C4-2B (cell line): ENCODE measurements at regions not wholly inside any gene's neighbourhood (a gene's known extent, or its start where the extent isn't known, plus 50 kb on each side); places are given as distances from the start of the nearest gene placed in this dataset.

Experiments
- H3K27ac ChIP-seq: fragments of 450-650 bp; 2 replicates; pipeline ENCODE4 v1.5.1; 2017
- CTCF ChIP-seq: fragments of 450-650 bp; conservative IDR thresholded peaks from 2 replicates; pipeline ENCODE4 v1.5.1; 2017; ENCODE audit warnings: mild to moderate bottlenecking
- ZFX ChIP-seq: fragments of 450-650 bp; IDR thresholded peaks from 2 replicates; pipeline ENCODE4 v1.6.1; 2017

GRCh38 chr7:81140252-81140651, 221.4 kb upstream of the SEMA3C start:
- TF ChIP-seq CTCF = no peak
- TF ChIP-seq ZFX = no peak
- H3K27ac ChIP-seq = no peak overlapping the region

GRCh38 chr7:81138870-81139269, 220.0 kb upstream of the SEMA3C start:
- TF ChIP-seq ZFX (no peak), CTCF (no peak)
- H3K27ac ChIP-seq = no peak overlapping the region

GRCh38 chr7:81135324-81135723, 216.5 kb upstream of the SEMA3C start:
- H3K27ac ChIP-seq = no peak overlapping the region
- TF ChIP-seq ZFX (no peak), CTCF (no peak)

- no peak overlapping the region for H3K27ac ChIP-seq
- TF ChIP-seq ZFX = no peak
- no peak for TF ChIP-seq CTCF
These were observed 209.2 kb upstream of the SEMA3C start for GRCh38 chr7:81128011-81128410.

- TF ChIP-seq CTCF (no peak), ZFX (no peak)
- no peak overlapping the region for H3K27ac ChIP-seq
These were observed 202.0 kb upstream of the SEMA3C start for GRCh38 chr7:81120803-81121202.

- H3K27ac ChIP-seq = no peak overlapping the region
- TF ChIP-seq ZFX (no peak), CTCF (no peak)
These were observed 201.3 kb upstream of the SEMA3C start for GRCh38 chr7:81120111-81120510.

GRCh38 chr7:81114633-81115032, 195.8 kb upstream of the SEMA3C start:
- H3K27ac ChIP-seq = no peak overlapping the region
- no peak for TF ChIP-seq ZFX
- no peak for TF ChIP-seq CTCF

GRCh38 chr7:81112731-81113130, 193.9 kb upstream of the SEMA3C start:
- TF ChIP-seq CTCF = no peak
- no peak overlapping the region for H3K27ac ChIP-seq
